AG04449 (cell line): ENCODE measurements at regions not wholly inside any gene's neighbourhood (a gene's known extent, or its start where the extent isn't known, plus 50 kb on each side); places are given as distances from the start of the nearest gene placed in this dataset.

Experiments used
- CTCF ChIA-PET: fragments of 350-600 bp; formaldehyde crosslinking; extraction: SDS; loops from one replicate; lab custom pipeline; 2021; ENCODE audit warnings: antibody characterized with exemption; lab: Yijun Ruan, JAX
- POLR2A ChIA-PET: fragments of 400-600, 350-600 bp; formaldehyde crosslinking; extraction: SDS; loops from one replicate; lab custom pipeline; 2020; ENCODE audit warnings: antibody characterized with exemption, inconsistent platforms; lab: Yijun Ruan, JAX
- DNase-seq: peaks from one replicate; pipeline ENCODE4 v3.0.0-alpha.2; 2010; ENCODE audit warnings: low read depth, low spot score
- H3K4me3 ChIP-seq: 2 replicates; pipeline ENCODE4 v1.5.1; 2011; ENCODE audit warnings: low read depth, mild to moderate bottlenecking, control low read depth, low read length
- TF ChIP-seq, protein P1 (sequence below): IDR thresholded peaks from one replicate; pipeline ENCODE4 v1.5.1; 2011; ENCODE audit warnings: mild to moderate bottlenecking, moderate library complexity, low read length, control low read depth, inconsistent platforms; ENCODE audit not compliant: insufficient read depth; ENCODE audit errors: missing control alignments

DNA sequence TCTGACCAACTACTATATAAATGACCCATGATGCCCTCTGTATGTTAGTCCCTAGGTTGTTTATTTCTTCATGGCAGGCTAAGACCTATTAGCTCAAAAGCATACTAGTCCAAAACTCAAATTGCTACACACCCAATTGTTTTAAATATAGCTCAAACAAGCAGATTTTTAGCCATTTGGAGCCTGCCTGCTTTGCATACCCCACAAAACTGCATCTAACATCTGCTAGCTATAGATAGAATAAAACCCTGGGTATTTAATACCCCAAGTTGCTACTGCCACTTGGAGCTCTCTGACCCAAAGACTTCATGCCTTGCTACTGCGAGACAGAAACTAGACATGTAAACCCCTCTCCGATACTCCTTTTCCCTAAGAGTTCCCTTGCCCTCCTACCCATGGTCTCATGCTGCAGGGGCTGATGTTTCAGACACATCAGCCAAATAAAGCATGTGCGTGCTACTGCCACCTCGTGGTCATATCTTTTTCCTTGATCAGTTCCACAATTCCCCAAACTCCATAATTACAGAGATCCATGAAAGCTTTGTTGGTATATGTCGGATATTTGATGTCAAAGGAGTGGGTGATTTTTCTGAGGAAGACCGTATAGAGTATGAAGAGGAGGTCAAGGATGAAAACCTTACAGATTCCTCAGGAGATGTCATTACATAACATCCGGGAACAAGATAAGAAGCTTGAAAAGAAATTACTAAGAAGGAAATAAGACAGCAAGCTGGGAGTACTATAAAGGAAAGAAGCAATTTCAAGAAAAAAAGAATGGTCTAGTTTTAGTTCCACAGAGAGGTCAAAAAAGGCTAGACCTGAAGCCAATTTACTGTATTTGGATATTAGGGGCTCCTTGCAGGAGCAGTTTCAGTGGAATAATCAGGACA lies 386.6 kb downstream of the SH2D4B start:
- POLR2A ChIA-PET = no interaction called here
- no peak overlapping the region for H3K4me3 ChIP-seq
- TF ChIP-seq, protein P1, sequence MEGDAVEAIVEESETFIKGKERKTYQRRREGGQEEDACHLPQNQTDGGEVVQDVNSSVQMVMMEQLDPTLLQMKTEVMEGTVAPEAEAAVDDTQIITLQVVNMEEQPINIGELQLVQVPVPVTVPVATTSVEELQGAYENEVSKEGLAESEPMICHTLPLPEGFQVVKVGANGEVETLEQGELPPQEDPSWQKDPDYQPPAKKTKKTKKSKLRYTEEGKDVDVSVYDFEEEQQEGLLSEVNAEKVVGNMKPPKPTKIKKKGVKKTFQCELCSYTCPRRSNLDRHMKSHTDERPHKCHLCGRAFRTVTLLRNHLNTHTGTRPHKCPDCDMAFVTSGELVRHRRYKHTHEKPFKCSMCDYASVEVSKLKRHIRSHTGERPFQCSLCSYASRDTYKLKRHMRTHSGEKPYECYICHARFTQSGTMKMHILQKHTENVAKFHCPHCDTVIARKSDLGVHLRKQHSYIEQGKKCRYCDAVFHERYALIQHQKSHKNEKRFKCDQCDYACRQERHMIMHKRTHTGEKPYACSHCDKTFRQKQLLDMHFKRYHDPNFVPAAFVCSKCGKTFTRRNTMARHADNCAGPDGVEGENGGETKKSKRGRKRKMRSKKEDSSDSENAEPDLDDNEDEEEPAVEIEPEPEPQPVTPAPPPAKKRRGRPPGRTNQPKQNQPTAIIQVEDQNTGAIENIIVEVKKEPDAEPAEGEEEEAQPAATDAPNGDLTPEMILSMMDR = peak; percentile 18
- no peak for DNase-seq
- CTCF ChIA-PET = interaction anchor here (1.0 to 2.2 kb wide), 6 partner anchors 8 to 542 kb away, joined by 3 to 23 read pairs (median 3); no protein-coding TSS in a partner anchor

DNA sequence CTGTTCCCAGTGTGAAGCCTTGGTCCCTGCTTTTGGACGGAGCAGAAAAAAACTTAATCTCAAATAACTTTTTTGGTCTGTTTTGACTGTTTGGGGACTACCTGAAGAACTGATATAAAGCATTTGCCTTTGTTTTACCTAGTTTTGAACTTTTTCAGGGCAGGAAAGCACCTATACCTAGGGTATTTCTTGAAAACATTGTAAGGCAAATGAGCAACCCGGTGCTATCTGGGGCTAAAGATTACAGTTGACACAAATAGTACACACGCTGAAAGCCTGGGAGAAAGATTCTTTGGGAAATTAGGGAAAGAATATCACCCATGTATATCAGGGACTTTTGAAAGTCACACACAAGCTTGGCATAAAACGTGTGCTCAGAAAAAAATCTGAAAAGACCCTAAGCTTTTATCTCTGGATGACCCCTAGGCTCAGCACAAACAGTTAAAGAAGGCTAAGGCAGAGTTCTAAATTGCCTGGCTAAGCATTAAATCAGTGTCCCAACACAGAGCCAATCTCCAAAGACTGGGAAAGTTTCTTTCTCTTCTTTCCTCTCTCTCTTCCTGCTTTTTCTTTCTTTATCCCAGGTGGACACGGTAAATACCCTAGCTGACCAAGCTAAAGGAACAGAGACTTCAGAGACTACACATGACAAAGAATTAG lies 389.8 kb downstream of the SH2D4B start:
- no peak for DNase-seq
- TF ChIP-seq, protein P1 = no peak
- POLR2A ChIA-PET = no interaction called here
- no peak overlapping the region for H3K4me3 ChIP-seq
- CTCF ChIA-PET = no interaction called here

DNA sequence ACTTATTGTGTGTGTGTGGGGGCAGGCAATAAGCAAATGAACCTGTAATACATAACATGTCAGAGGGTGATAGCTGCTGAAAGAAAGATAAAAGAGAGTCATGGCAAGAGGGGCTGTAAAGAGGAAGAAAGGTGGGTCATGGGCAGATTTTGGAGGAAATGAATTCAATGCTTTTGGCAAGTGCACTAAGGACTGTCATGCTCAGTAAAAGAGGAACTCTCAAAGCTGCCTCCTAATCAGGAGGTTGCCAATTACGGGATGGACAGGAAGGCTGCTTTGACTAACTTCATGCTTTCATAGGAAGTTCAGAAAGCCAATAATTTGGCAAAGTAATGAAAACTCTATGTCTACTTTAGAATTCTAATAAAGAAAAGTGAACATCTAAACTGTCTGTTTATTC lies 401.2 kb downstream of the SH2D4B start:
- POLR2A ChIA-PET = no interaction called here
- H3K4me3 ChIP-seq = no peak overlapping the region
- TF ChIP-seq, protein P1 = no peak
- no peak for DNase-seq
- CTCF ChIA-PET = no interaction called here

DNA sequence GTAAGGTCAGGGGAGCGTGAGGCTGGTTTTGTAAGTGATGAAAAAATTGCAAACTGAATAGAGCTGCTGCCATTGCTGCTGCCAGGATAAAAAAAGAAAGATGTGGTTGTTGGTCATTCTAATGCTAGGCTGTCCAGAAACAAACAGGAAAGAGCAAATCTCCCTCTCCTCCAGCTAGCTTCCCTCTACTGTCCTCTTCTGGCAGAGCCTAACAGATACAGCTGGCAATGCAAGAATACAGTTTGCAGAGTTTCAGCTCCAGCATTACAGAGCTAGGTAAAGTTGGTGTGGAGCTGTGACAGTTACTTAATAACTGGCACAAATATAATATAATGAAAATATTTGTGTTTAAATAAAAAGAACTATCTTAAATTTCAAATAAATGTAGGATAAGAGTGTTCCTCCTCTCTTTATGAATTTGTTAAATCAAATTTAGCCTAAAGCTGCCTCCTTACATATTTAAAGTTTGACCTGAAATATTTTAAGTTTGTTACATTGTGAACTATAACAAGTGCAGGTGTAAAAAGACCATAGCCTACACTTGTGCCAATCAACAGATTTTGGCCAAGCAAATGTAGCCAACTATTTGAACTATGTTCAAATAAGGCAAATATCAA lies 407.7 kb downstream of the SH2D4B start:
- POLR2A ChIA-PET = no interaction called here
- no peak for DNase-seq
- TF ChIP-seq, protein P1 = no peak
- CTCF ChIA-PET = no interaction called here
- H3K4me3 ChIP-seq = no peak overlapping the region

DNA sequence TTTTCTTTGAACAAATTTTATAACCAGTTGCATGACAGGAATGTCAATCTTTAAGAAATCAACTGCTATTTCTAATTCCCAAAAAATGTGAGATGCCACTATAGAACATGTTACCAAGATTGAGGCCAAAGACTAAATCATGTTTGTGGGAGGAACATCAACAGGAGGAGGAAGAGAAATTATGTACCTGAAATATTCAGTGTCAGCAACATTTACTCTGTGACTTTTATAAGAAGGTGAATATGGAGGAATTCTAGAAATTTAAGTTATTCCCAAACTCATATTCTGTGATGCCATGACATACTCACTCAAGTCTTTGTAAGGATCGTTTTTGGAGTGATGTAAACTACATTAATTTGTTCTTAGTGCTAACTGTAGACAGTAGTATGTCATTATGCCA lies 408.4 kb downstream of the SH2D4B start:
- H3K4me3 ChIP-seq = no peak overlapping the region
- CTCF ChIA-PET = no interaction called here
- DNase-seq = no peak
- POLR2A ChIA-PET = no interaction called here
- TF ChIP-seq, protein P1 = no peak

DNA sequence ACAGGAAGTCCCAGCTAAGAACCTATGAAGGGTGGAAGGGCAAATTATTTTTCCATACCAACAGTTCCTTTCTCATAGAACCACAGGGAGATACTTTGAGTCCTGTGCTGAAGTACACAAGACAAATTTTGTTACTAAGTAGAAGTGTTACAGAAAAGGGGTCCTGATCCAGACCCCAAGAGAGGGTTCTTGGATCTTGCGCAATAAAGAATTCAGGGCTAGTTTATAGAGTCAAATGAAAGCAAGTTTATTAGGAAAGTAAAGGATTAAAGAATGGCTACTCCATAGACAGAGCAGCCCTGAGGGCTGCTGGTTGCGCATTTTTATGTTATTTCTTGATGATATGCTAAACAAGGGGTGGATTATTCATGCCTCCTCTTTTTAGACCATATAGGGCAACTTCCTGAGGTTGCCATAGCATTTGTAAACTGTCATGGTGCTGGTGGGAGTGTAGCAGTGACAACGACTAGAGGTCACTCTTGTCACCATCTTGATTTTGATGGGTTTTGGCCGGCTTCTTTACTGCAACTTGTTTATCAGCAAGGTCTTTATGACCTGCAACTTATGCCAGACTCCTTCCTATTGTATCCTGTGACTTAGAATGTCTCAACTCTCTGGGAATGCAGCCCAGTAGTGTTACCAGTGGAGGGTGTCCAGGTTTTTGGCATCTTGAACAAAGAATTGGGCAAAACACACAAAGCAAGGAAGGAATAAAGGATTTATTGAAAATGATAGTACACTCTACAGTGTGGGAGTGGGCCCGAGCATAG lies 409.4 kb downstream of the SH2D4B start:
- DNase-seq = no peak
- no peak overlapping the region for H3K4me3 ChIP-seq
- ChIA-PET CTCF (no interaction called here), POLR2A (no interaction called here)
- TF ChIP-seq, protein P1 = no peak
